Mesendoderm (in vitro differentiated cells): ENCODE measurements at regions not wholly inside any gene's neighbourhood (a gene's known extent, or its start where the extent isn't known, plus 50 kb on each side); places are given as distances from the start of the nearest gene placed in this dataset.
A peak's percentile ranks its signal among the peaks of the same experiment; 100 is the strongest.

Source experiments
- DNase-seq: peaks from one replicate; pipeline ENCODE4 v3.0.0; 2013
- H2AK5ac ChIP-seq: 2 replicates; pipeline ENCODE4 v1.6.1; 2013; ENCODE audit warnings: low read length, inconsistent platforms
- H2BK120ac ChIP-seq: 2 replicates; pipeline ENCODE4 v1.6.1; 2013; ENCODE audit warnings: low read depth, mild to moderate bottlenecking, low read length, moderate library complexity, mixed read lengths
- H2BK15ac ChIP-seq: replicated peaks from 2 replicates; pipeline ENCODE4 v1.6.1; 2013; ENCODE audit warnings: low read depth, mild to moderate bottlenecking, moderate library complexity
- H2BK5ac ChIP-seq: 2 replicates; pipeline ENCODE4 v1.6.1; 2013; ENCODE audit warnings: low read length, inconsistent platforms
- H3K18ac ChIP-seq: 2 replicates; pipeline ENCODE4 v1.6.1; 2013; ENCODE audit warnings: mild to moderate bottlenecking, low read length, mixed read lengths
- H3K23ac ChIP-seq: one replicate; pipeline ENCODE4 v1.6.1; 2013; ENCODE audit warnings: low read length
- H3K27ac ChIP-seq: 2 replicates; pipeline ENCODE4 v1.5.1; 2013; ENCODE audit warnings: low read depth, mild to moderate bottlenecking, inconsistent platforms, low read length, moderate library complexity
- H3K27me3 ChIP-seq: 2 replicates; pipeline ENCODE4 v1.6.1; 2013; ENCODE audit warnings: low read length, control low read depth, mild to moderate bottlenecking, inconsistent platforms; ENCODE audit not compliant: insufficient read depth, poor library complexity
- H3K36me3 ChIP-seq: 2 replicates; pipeline ENCODE4 v1.6.1; 2013; ENCODE audit warnings: low read length, inconsistent platforms; ENCODE audit not compliant: control insufficient read depth, insufficient read depth
- H3K4ac ChIP-seq: one replicate; pipeline ENCODE4 v1.6.1; 2013; ENCODE audit warnings: low read depth, mild to moderate bottlenecking, low read length, moderate library complexity
- H3K4me1 ChIP-seq: 2 replicates; pipeline ENCODE4 v1.6.1; 2013; ENCODE audit warnings: low read depth, low read length, inconsistent platforms; ENCODE audit not compliant: control insufficient read depth
- H3K4me2 ChIP-seq: 2 replicates; pipeline ENCODE4 v1.6.1; 2013; ENCODE audit warnings: low read length
- H3K4me3 ChIP-seq: 2 replicates; pipeline ENCODE4 v1.5.1; 2013; ENCODE audit warnings: mild to moderate bottlenecking, low read length
- H3K56ac ChIP-seq: one replicate; pipeline ENCODE4 v1.6.1; 2013; ENCODE audit warnings: low read length
- H3K79me1 ChIP-seq: 2 replicates; pipeline ENCODE4 v1.6.1; 2013; ENCODE audit warnings: low read length, inconsistent platforms
- H3K79me2 ChIP-seq: 2 replicates; pipeline ENCODE4 v1.6.1; 2013; ENCODE audit warnings: mild to moderate bottlenecking, low read length; ENCODE audit not compliant: control insufficient read depth, insufficient read depth
- H3K9ac ChIP-seq: 2 replicates; pipeline ENCODE4 v1.6.1; 2013; ENCODE audit warnings: low read length, inconsistent platforms
- H4K5ac ChIP-seq: one replicate; pipeline ENCODE4 v1.6.1; 2013; ENCODE audit warnings: low read length
- H4K8ac ChIP-seq: one replicate; pipeline ENCODE4 v1.6.1; 2013; ENCODE audit warnings: low read depth, mild to moderate bottlenecking, control low read depth, low read length, moderate library complexity
- WGBS: extraction: QIAGEN DNeasy Blood & Tissue Kit; methylation state at CpG from one replicate; pipeline ENCODE4 v1.1.7; 2013; ENCODE audit warnings: low lambda C conversion rate, missing lambda C conversion rate; ENCODE audit not compliant: insufficient coverage; ENCODE audit errors: extremely low coverage; 5-methylcytosine and 5-hydroxymethylcytosine counted together

DNA sequence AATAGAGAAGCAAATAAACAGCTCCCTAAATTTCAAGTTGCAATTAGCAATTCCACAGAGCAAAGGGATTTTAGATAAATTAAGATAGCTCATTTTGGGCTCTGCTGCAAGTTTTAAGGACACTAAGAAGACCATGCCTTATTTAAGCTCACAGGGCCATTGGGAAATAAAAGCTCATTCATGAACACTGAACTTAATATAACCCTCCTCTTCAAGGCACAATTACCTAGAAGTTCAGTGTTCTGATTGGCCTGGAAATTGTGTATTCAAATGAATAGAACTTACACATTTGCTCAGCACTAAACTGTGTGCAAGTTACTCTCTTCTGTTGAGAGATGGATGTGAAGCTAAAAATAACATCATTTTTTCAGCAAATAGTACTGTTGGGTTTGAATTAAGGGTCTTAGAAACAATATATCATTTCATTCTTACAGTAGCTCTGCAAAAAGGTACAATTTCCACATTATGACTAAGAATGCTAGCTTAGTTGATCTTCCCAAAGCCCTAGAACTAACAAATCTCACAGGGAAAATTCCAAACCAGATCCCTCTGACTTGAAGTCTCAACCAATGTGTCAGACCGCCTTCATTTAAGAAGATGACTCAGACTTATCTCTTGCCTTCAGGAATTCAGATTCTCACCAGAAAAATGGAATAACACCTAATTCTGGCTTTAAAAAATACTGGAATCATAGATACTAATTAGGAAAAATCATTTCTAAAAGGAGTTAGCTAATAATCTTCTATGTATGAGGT is 87.4 kb upstream of the LRRC55 start:
- Histone ChIP-seq H2AK5ac (no peak overlapping the region), H3K9ac (no peak overlapping the region), H3K36me3 (no peaks in the 10 kb centered on the region), H3K56ac (no peak overlapping the region), H3K27ac (no peak overlapping the region), H3K23ac (no peak overlapping the region), H3K4me3 (no peak overlapping the region), H3K4me1 (no peaks in the 10 kb centered on the region), H3K79me2 (no peaks in the 10 kb centered on the region), H4K8ac (no peak overlapping the region), H3K27me3 (no peaks in the 10 kb centered on the region), H3K4me2 (no peak overlapping the region), H2BK5ac (no peak overlapping the region), H3K79me1 (no peaks in the 10 kb centered on the region), H4K5ac (no peak overlapping the region), H3K4ac (no peak overlapping the region), H2BK15ac (no peak overlapping the region), H2BK120ac (no peak overlapping the region), H3K18ac (no peak overlapping the region)
- no CpG with 5 or more reads among the region's 1 CpG for whole genome bisulfite sequencing
- peak; percentile 25 for DNase-seq

- WGBS, result no CpG with 5 or more reads among the region's 3 CpGs
- no peak overlapping the region for H2AK5ac ChIP-seq
- no peak for DNase-seq
- no peak overlapping the region for H3K4me3 ChIP-seq
- no peak overlapping the region for H2BK15ac ChIP-seq
- H2BK5ac ChIP-seq, result no peak overlapping the region
- no peak overlapping the region for H2BK120ac ChIP-seq
- H3K79me1 ChIP-seq, result no peaks in the 10 kb centered on the region
- H3K23ac ChIP-seq, result no peak overlapping the region
- no peak overlapping the region for H3K56ac ChIP-seq
- H3K4me1 ChIP-seq, result no peaks in the 10 kb centered on the region
- H4K8ac ChIP-seq, result no peak overlapping the region
- no peak overlapping the region for H4K5ac ChIP-seq
- H3K4ac ChIP-seq, result no peak overlapping the region
- H3K36me3 ChIP-seq, result no peaks in the 10 kb centered on the region
- no peak overlapping the region for H3K18ac ChIP-seq
- no peaks in the 10 kb centered on the region for H3K79me2 ChIP-seq
- H3K27ac ChIP-seq, result no peak overlapping the region
- H3K27me3 ChIP-seq, result no peaks in the 10 kb centered on the region
- no peak overlapping the region for H3K9ac ChIP-seq
- H3K4me2 ChIP-seq, result no peak overlapping the region
These were observed 86.3 kb upstream of the LRRC55 start for GRCh38 chr11:57095417-57095816.

- H3K4me3 ChIP-seq, result no peak overlapping the region
- WGBS, result no CpG with 5 or more reads among the region's 3 CpGs
- H3K27ac ChIP-seq, result no peak overlapping the region
These were observed 85.9 kb upstream of the LRRC55 start for GRCh38 chr11:57095896-57096295.

GRCh38 chr11:57097149-57097548 is 84.6 kb upstream of the LRRC55 start:
- Histone ChIP-seq H3K9ac (no peak overlapping the region), H4K5ac (no peak overlapping the region), H2BK15ac (no peak overlapping the region), H3K27me3 (no peaks in the 10 kb centered on the region), H3K56ac (no peak overlapping the region), H3K4me3 (no peak overlapping the region), H3K4me2 (no peak overlapping the region), H4K8ac (no peak overlapping the region), H3K79me2 (no peaks in the 10 kb centered on the region), H2AK5ac (no peak overlapping the region), H3K23ac (no peak overlapping the region), H2BK120ac (no peak overlapping the region), H3K79me1 (no peaks in the 10 kb centered on the region), H3K36me3 (no peaks in the 10 kb centered on the region), H3K4me1 (no peaks in the 10 kb centered on the region), H3K27ac (no peak overlapping the region), H3K4ac (no peak overlapping the region), H3K18ac (no peak overlapping the region), H2BK5ac (no peak overlapping the region)
- no peak for DNase-seq
- no CpG with 5 or more reads among the region's 2 CpGs for WGBS

More at GRCh38 chr11:57095896-57096295, 85.9 kb upstream of the LRRC55 start:
- no peak overlapping the region for H3K56ac ChIP-seq
- H3K23ac ChIP-seq, result no peak overlapping the region
- no peak overlapping the region for H3K18ac ChIP-seq
- no peak overlapping the region for H4K8ac ChIP-seq
- DNase-seq, result no peak
- H3K27me3 ChIP-seq, result no peaks in the 10 kb centered on the region
- H3K79me2 ChIP-seq, result no peaks in the 10 kb centered on the region
- H4K5ac ChIP-seq, result no peak overlapping the region
- no peak overlapping the region for H2BK5ac ChIP-seq
- no peaks in the 10 kb centered on the region for H3K36me3 ChIP-seq
- no peak overlapping the region for H3K4me2 ChIP-seq
- no peak overlapping the region for H3K4ac ChIP-seq
- H3K9ac ChIP-seq, result no peak overlapping the region
- H3K79me1 ChIP-seq, result no peaks in the 10 kb centered on the region
- H2AK5ac ChIP-seq, result no peak overlapping the region
- no peak overlapping the region for H2BK15ac ChIP-seq
- H2BK120ac ChIP-seq, result no peak overlapping the region
- H3K4me1 ChIP-seq, result no peaks in the 10 kb centered on the region

DNA sequence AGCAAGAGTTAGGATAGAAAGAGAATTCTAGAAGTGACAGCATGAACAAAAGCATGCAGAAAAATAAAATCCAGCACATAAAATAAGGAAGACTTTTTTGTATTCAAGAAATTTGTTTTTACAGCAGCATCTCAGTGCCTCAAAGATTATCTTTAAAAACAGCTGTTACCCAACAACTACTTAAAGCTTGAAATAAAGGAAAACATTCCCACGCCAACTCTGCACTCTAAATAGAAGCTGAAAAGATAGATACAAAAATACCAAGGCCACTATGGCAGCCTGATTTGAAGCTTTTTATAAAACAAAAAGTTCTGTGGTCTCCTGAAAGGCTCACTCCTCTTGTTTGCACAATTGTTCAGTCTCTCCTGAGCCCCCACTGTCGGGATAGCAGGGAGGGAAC is 83.6 kb upstream of the LRRC55 start:
- no peak overlapping the region for H3K56ac ChIP-seq
- no peak overlapping the region for H3K23ac ChIP-seq
- no peak overlapping the region for H3K9ac ChIP-seq
- H3K4me2 ChIP-seq, result no peak overlapping the region
- H2BK120ac ChIP-seq, result no peak overlapping the region
- no peaks in the 10 kb centered on the region for H3K79me2 ChIP-seq
- DNase-seq, result no peak
- H3K4me1 ChIP-seq, result no peaks in the 10 kb centered on the region
- H3K4ac ChIP-seq, result no peak overlapping the region
- no peak overlapping the region for H2BK5ac ChIP-seq
- no peaks in the 10 kb centered on the region for H3K79me1 ChIP-seq
- H4K8ac ChIP-seq, result no peak overlapping the region
- H3K18ac ChIP-seq, result no peak overlapping the region
- H3K4me3 ChIP-seq, result no peak overlapping the region
- no peak overlapping the region for H4K5ac ChIP-seq
- no CpG with 5 or more reads among the region's 2 CpGs for WGBS
- no peak overlapping the region for H2AK5ac ChIP-seq
- H3K27me3 ChIP-seq, result no peaks in the 10 kb centered on the region
- H3K36me3 ChIP-seq, result no peaks in the 10 kb centered on the region
- H2BK15ac ChIP-seq, result no peak overlapping the region
- H3K27ac ChIP-seq, result no peak overlapping the region
